ENCODE measurements at regions not wholly inside any gene's neighbourhood (a gene's known extent, or its start where the extent isn't known, plus 50 kb on each side); places are given as distances from the start of the nearest gene placed in this dataset.
"Not testable (repeated sequence)": the region's sequence is repeated elsewhere in the genome, so short reads cannot be mapped to it uniquely, and the experiment has no call there.

- peaks cover 0 to 3% of the 10 kb centered on the region in 2 donors for H3K9me3 ChIP-seq (ENCODE audit: control insufficient read depth in 2 of 2, insufficient read depth in 1 of 2, low read depth in 1 of 2, low read length in 1 of 2)
- WGBS, 3 donors, result 12 to 37% (median 26%) methylated on average over 4 of the region's 4 CpGs
- FAIRE-seq (no peak), DNase-seq (peak; percentile 77 to 78)
- no peak overlapping the region for H3K4me3 ChIP-seq (ENCODE audit: low read depth in 1 of 3, low read length in 3 of 3)
- peak overlapping the region in 2 of 3 donors; percentile 24 to 67 for H3K27ac ChIP-seq (ENCODE audit: low read depth in 1 of 3, low read length in 2 of 3)
- no peaks in the 10 kb centered on the region for H3K27me3 ChIP-seq (ENCODE audit: control insufficient read depth in 3 of 3, insufficient read depth in 3 of 3, low read length in 3 of 3)
- H3K36me3 ChIP-seq (ENCODE audit: control insufficient read depth in 3 of 3, insufficient read depth in 2 of 3, low read depth in 1 of 3, low read length in 3 of 3), result peaks cover 0 to 3% (median 2%) of the 10 kb centered on the region in 3 donors
- peaks cover 2 to 44% (median 18%) of the 10 kb centered on the region in 3 donors for H3K4me1 ChIP-seq (ENCODE audit: control insufficient read depth in 3 of 3, insufficient read depth in 2 of 3, low read depth in 1 of 3, low read length in 2 of 3)
Measured at GRCh38 chr18:49722477-49722876, 90.9 kb downstream of the ACAA2 start.

GRCh38 chr18:49721981-49722380 is 91.4 kb downstream of the ACAA2 start:
- Histone ChIP-seq H3K36me3 (ENCODE audit: control insufficient read depth in 3 of 3, insufficient read depth in 2 of 3, low read depth in 1 of 3, low read length in 3 of 3) (peaks cover 0 to 2% (median 2%) of the 10 kb centered on the region in 3 donors), H3K4me1 (ENCODE audit: control insufficient read depth in 3 of 3, insufficient read depth in 2 of 3, low read depth in 1 of 3, low read length in 2 of 3) (peaks cover 2 to 41% (median 18%) of the 10 kb centered on the region in 3 donors), H3K4me3 (ENCODE audit: low read depth in 1 of 3, low read length in 3 of 3) (no peak overlapping the region), H3K27ac (ENCODE audit: low read depth in 1 of 3, low read length in 2 of 3) (peak overlapping the region in 2 of 3 donors; percentile 24 to 67), H3K27me3 (ENCODE audit: control insufficient read depth in 3 of 3, insufficient read depth in 3 of 3, low read length in 3 of 3) (no peaks in the 10 kb centered on the region), H3K9me3 (ENCODE audit: control insufficient read depth in 2 of 2, insufficient read depth in 1 of 2, low read depth in 1 of 2, low read length in 1 of 2) (peaks cover 0 to 3% of the 10 kb centered on the region in 2 donors)
- WGBS, 3 donors, result 69 to 78% (median 70%) methylated on average over 3 of the region's 3 CpGs
- no peak for FAIRE-seq
- no peak for DNase-seq

GRCh38 chr18:49720944-49721343 is 92.4 kb downstream of the ACAA2 start:
- peaks cover 2 to 34% (median 18%) of the 10 kb centered on the region in 3 donors for H3K4me1 ChIP-seq (ENCODE audit: control insufficient read depth in 3 of 3, insufficient read depth in 2 of 3, low read depth in 1 of 3, low read length in 2 of 3)
- 92 to 98% (median 96%) methylated on average over 2 to 3 of the region's 3 CpGs for WGBS, 3 donors
- DNase-seq; H3K27me3 ChIP-seq (ENCODE audit: control insufficient read depth in 3 of 3, insufficient read depth in 3 of 3, low read length in 3 of 3); H3K36me3 ChIP-seq (ENCODE audit: control insufficient read depth in 3 of 3, insufficient read depth in 2 of 3, low read depth in 1 of 3, low read length in 3 of 3); FAIRE-seq; H3K4me3 ChIP-seq (ENCODE audit: low read depth in 1 of 3, low read length in 3 of 3); H3K27ac ChIP-seq (ENCODE audit: low read depth in 1 of 3, low read length in 2 of 3); H3K9me3 ChIP-seq (ENCODE audit: control insufficient read depth in 2 of 2, insufficient read depth in 1 of 2, low read depth in 1 of 2, low read length in 1 of 2): not testable (repeated sequence)

- WGBS, 3 donors, result 84 to 94% (median 85%) methylated on average over 3 of the region's 3 CpGs
- H3K36me3 ChIP-seq (ENCODE audit: control insufficient read depth in 3 of 3, insufficient read depth in 2 of 3, low read depth in 1 of 3, low read length in 3 of 3), result peaks cover 0 to 2% (median 0%) of the 10 kb centered on the region in 3 donors
- peaks cover 0 to 16% of the 10 kb centered on the region in 2 donors for H3K9me3 ChIP-seq (ENCODE audit: control insufficient read depth in 2 of 2, insufficient read depth in 1 of 2, low read depth in 1 of 2, low read length in 1 of 2)
- H3K4me1 ChIP-seq (ENCODE audit: control insufficient read depth in 3 of 3, insufficient read depth in 2 of 3, low read depth in 1 of 3, low read length in 2 of 3), result peaks cover 2 to 16% (median 6%) of the 10 kb centered on the region in 3 donors
- FAIRE-seq, result no peak
- no peak overlapping the region for H3K27ac ChIP-seq (ENCODE audit: low read depth in 1 of 3, low read length in 2 of 3)
- DNase-seq, result no peak
- H3K4me3 ChIP-seq (ENCODE audit: low read depth in 1 of 3, low read length in 3 of 3), result no peak overlapping the region
- H3K27me3 ChIP-seq (ENCODE audit: control insufficient read depth in 3 of 3, insufficient read depth in 3 of 3, low read length in 3 of 3), result no peaks in the 10 kb centered on the region
Measured at GRCh38 chr18:49717617-49718016, 95.7 kb downstream of the ACAA2 start.

- Histone ChIP-seq H3K4me1 (ENCODE audit: control insufficient read depth in 3 of 3, insufficient read depth in 2 of 3, low read depth in 1 of 3, low read length in 2 of 3) (peaks cover 0 to 4% (median 0%) of the 10 kb centered on the region in 3 donors), H3K27me3 (ENCODE audit: control insufficient read depth in 3 of 3, insufficient read depth in 3 of 3, low read length in 3 of 3) (no peaks in the 10 kb centered on the region), H3K36me3 (ENCODE audit: control insufficient read depth in 3 of 3, insufficient read depth in 2 of 3, low read depth in 1 of 3, low read length in 3 of 3) (peaks cover 0 to 2% (median 0%) of the 10 kb centered on the region in 3 donors), H3K9me3 (ENCODE audit: control insufficient read depth in 2 of 2, insufficient read depth in 1 of 2, low read depth in 1 of 2, low read length in 1 of 2) (peaks cover 0 to 16% of the 10 kb centered on the region in 2 donors), H3K4me3 (ENCODE audit: low read depth in 1 of 3, low read length in 3 of 3) (no peak overlapping the region), H3K27ac (ENCODE audit: low read depth in 1 of 3, low read length in 2 of 3) (no peak overlapping the region)
- no peak for DNase-seq
- FAIRE-seq, result no peak
- WGBS, 3 donors, result 37 to 66% (median 49%) methylated on average over 6 of the region's 6 CpGs
Measured at GRCh38 chr18:49716035-49716434, 97.3 kb downstream of the ACAA2 start.

- WGBS, 3 donors, result 12 to 31% (median 19%) methylated on average over 2 of the region's 2 CpGs
- DNase-seq, result peak in 1 of 2 donors; percentile 68
- peaks cover 0 to 2% of the 10 kb centered on the region in 2 donors for H3K9me3 ChIP-seq (ENCODE audit: control insufficient read depth in 2 of 2, insufficient read depth in 1 of 2, low read depth in 1 of 2, low read length in 1 of 2)
- no peaks in the 10 kb centered on the region for H3K36me3 ChIP-seq (ENCODE audit: control insufficient read depth in 3 of 3, insufficient read depth in 2 of 3, low read depth in 1 of 3, low read length in 3 of 3)
- no peak overlapping the region for H3K4me3 ChIP-seq (ENCODE audit: low read depth in 1 of 3, low read length in 3 of 3)
- peaks cover 0 to 26% (median 0%) of the 10 kb centered on the region in 3 donors for H3K4me1 ChIP-seq (ENCODE audit: control insufficient read depth in 3 of 3, insufficient read depth in 2 of 3, low read depth in 1 of 3, low read length in 2 of 3)
- no peak for FAIRE-seq
- no peaks in the 10 kb centered on the region for H3K27me3 ChIP-seq (ENCODE audit: control insufficient read depth in 3 of 3, insufficient read depth in 3 of 3, low read length in 3 of 3)
- H3K27ac ChIP-seq (ENCODE audit: low read depth in 1 of 3, low read length in 2 of 3), result peak overlapping the region in 1 of 3 donors; percentile 14
Measured at GRCh38 chr18:49709347-49709690, 104.0 kb downstream of the ACAA2 start.

GRCh38 chr18:49708662-49709346 is 104.5 kb downstream of the ACAA2 start:
- peaks cover 0 to 31% (median 0%) of the 10 kb centered on the region in 3 donors for H3K4me1 ChIP-seq (ENCODE audit: control insufficient read depth in 3 of 3, insufficient read depth in 2 of 3, low read depth in 1 of 3, low read length in 2 of 3)
- no peak for DNase-seq
- no peak for FAIRE-seq
- 63 to 77% (median 64%) methylated on average over 6 of the region's 6 CpGs for WGBS, 3 donors
- H3K4me3 ChIP-seq (ENCODE audit: low read depth in 1 of 3, low read length in 3 of 3), result no peak overlapping the region
- H3K27ac ChIP-seq (ENCODE audit: low read depth in 1 of 3, low read length in 2 of 3), result peak overlapping the region in 1 of 3 donors; percentile 67
- peaks cover 0 to 2% of the 10 kb centered on the region in 2 donors for H3K9me3 ChIP-seq (ENCODE audit: control insufficient read depth in 2 of 2, insufficient read depth in 1 of 2, low read depth in 1 of 2, low read length in 1 of 2)
- H3K27me3 ChIP-seq (ENCODE audit: control insufficient read depth in 3 of 3, insufficient read depth in 3 of 3, low read length in 3 of 3), result no peaks in the 10 kb centered on the region
- H3K36me3 ChIP-seq (ENCODE audit: control insufficient read depth in 3 of 3, insufficient read depth in 2 of 3, low read depth in 1 of 3, low read length in 3 of 3), result no peaks in the 10 kb centered on the region

- Histone ChIP-seq H3K36me3 (ENCODE audit: control insufficient read depth in 3 of 3, insufficient read depth in 2 of 3, low read depth in 1 of 3, low read length in 3 of 3) (no peaks in the 10 kb centered on the region), H3K27ac (ENCODE audit: low read depth in 1 of 3, low read length in 2 of 3) (peak overlapping the region in 1 of 3 donors; percentile 67), H3K9me3 (ENCODE audit: control insufficient read depth in 2 of 2, insufficient read depth in 1 of 2, low read depth in 1 of 2, low read length in 1 of 2) (peaks cover 0 to 2% of the 10 kb centered on the region in 2 donors), H3K4me3 (ENCODE audit: low read depth in 1 of 3, low read length in 3 of 3) (no peak overlapping the region), H3K4me1 (ENCODE audit: control insufficient read depth in 3 of 3, insufficient read depth in 2 of 3, low read depth in 1 of 3, low read length in 2 of 3) (peaks cover 0 to 35% (median 0%) of the 10 kb centered on the region in 3 donors), H3K27me3 (ENCODE audit: control insufficient read depth in 3 of 3, insufficient read depth in 3 of 3, low read length in 3 of 3) (no peaks in the 10 kb centered on the region)
- DNase-seq, result no peak
- 93 to 96% (median 94%) methylated on average over 3 of the region's 3 CpGs for WGBS, 3 donors
- FAIRE-seq, result no peak
Measured at GRCh38 chr18:49707599-49707998, 105.7 kb downstream of the ACAA2 start.

Data from small intestine (tissue), 7 donors.